ENCODE measurements at regions not wholly inside any gene's neighbourhood (a gene's known extent, or its start where the extent isn't known, plus 50 kb on each side); places are given as distances from the start of the nearest gene placed in this dataset.
"Not testable (repeated sequence)": the region's sequence is repeated elsewhere in the genome, so short reads cannot be mapped to it uniquely, and the experiment has no call there.

- no peak for DNase-seq (ENCODE audit: low spot score)
Measured at GRCh38 chr1:189774721-189775287, 702.9 kb downstream of the BRINP3 start.

GRCh38 chr1:189775343-189775742, 702.3 kb downstream of the BRINP3 start:
- DNase-seq (ENCODE audit: low spot score), result no peak

GRCh38 chr1:189779034-189779433, 698.6 kb downstream of the BRINP3 start:
- no peak for DNase-seq (ENCODE audit: low spot score)

GRCh38 chr1:189782295-189782694, 695.4 kb downstream of the BRINP3 start:
- DNase-seq (ENCODE audit: low spot score), result no peak

- no peak for DNase-seq (ENCODE audit: low spot score)
Measured at GRCh38 chr1:189783456-189783855, 694.2 kb downstream of the BRINP3 start.

- no peak for DNase-seq (ENCODE audit: low spot score)
Measured at GRCh38 chr1:189786761-189787160, 690.9 kb downstream of the BRINP3 start.

GRCh38 chr1:189787201-189787600, 690.5 kb downstream of the BRINP3 start:
- DNase-seq (ENCODE audit: low spot score), result no peak

GRCh38 chr1:189790335-189790734, 687.3 kb downstream of the BRINP3 start:
- no peak for DNase-seq (ENCODE audit: low spot score)

GRCh38 chr1:189803364-189803763, 674.3 kb downstream of the BRINP3 start:
- DNase-seq (ENCODE audit: low spot score), result no peak

- no peak for DNase-seq (ENCODE audit: low spot score)
Measured at GRCh38 chr1:189804352-189804751, 673.3 kb downstream of the BRINP3 start.

GRCh38 chr1:189805735-189806134, 671.9 kb downstream of the BRINP3 start:
- no peak for DNase-seq (ENCODE audit: low spot score)

- not testable (repeated sequence) for DNase-seq (ENCODE audit: low spot score)
Measured at GRCh38 chr1:189810639-189811038, 667.0 kb downstream of the BRINP3 start.

- no peak for DNase-seq (ENCODE audit: low spot score)
Measured at GRCh38 chr1:189811960-189812359, 665.7 kb downstream of the BRINP3 start.

- no peak for DNase-seq (ENCODE audit: low spot score)
Measured at GRCh38 chr1:189816558-189816957, 661.1 kb downstream of the BRINP3 start.

GRCh38 chr1:189819751-189820150, 657.9 kb downstream of the BRINP3 start:
- no peak for DNase-seq (ENCODE audit: low spot score)

GRCh38 chr1:189821833-189822232, 655.8 kb downstream of the BRINP3 start:
- no peak for DNase-seq (ENCODE audit: low spot score)

- DNase-seq (ENCODE audit: low spot score), result no peak
Measured at GRCh38 chr1:189834813-189835212, 642.9 kb downstream of the BRINP3 start.

GRCh38 chr1:189847613-189848012, 630.1 kb downstream of the BRINP3 start:
- DNase-seq (ENCODE audit: low spot score), result no peak

- DNase-seq (ENCODE audit: low spot score), result no peak
Measured at GRCh38 chr1:189851806-189852367, 625.8 kb downstream of the BRINP3 start.

GRCh38 chr1:189859385-189859977, 618.2 kb downstream of the BRINP3 start:
- no peak for DNase-seq (ENCODE audit: low spot score)

GRCh38 chr1:189866606-189867005, 611.1 kb downstream of the BRINP3 start:
- DNase-seq (ENCODE audit: low spot score), result no peak

- DNase-seq (ENCODE audit: low spot score), result no peak
Measured at GRCh38 chr1:189868021-189868420, 609.6 kb downstream of the BRINP3 start.

- DNase-seq (ENCODE audit: low spot score), result no peak
Measured at GRCh38 chr1:189874715-189875435, 602.8 kb downstream of the BRINP3 start.

Data from CD4-positive, alpha-beta T cell treated with Interleukin-6 at 100 ng/mL for 8 hours (primary cell).